Liver (tissue), 8 donors: ENCODE measurements at regions not wholly inside any gene's neighbourhood (a gene's known extent, or its start where the extent isn't known, plus 50 kb on each side); places are given as distances from the start of the nearest gene placed in this dataset.

ENCODE experiments used
- DNase-seq: peaks from one replicate; pipeline ENCODE4 v3.0.0-alpha.2; 2017; ENCODE audit warnings: low spot score
- H3K27ac ChIP-seq, 2 donors: one replicate each; pipeline ENCODE4 v1.7.0; 2013; ENCODE audit warnings: inconsistent platforms in 2 of 2, low read length in 2 of 2, control low read depth in 1 of 2, low read depth in 1 of 2, mild to moderate bottlenecking in 1 of 2
- H3K27me3 ChIP-seq, 4 donors: one replicate each; pipeline versions ENCODE4 v1.6.1 to v1.7.0; 2013; ENCODE audit warnings: low read length in 3 of 4, inconsistent platforms in 1 of 4, mild to moderate bottlenecking in 1 of 4, moderate library complexity in 1 of 4; ENCODE audit not compliant: control insufficient read depth in 4 of 4, insufficient read depth in 4 of 4
- H3K36me3 ChIP-seq, 4 donors: one replicate each; pipeline versions ENCODE4 v1.6.1 to v1.7.0; 2013; ENCODE audit warnings: low read length in 3 of 4, mild to moderate bottlenecking in 3 of 4, low read depth in 1 of 4, moderate library complexity in 1 of 4; ENCODE audit not compliant: control insufficient read depth in 4 of 4, insufficient read depth in 3 of 4
- H3K4me1 ChIP-seq, 4 donors: one replicate each; pipeline versions ENCODE4 v1.6.1 to v1.7.0; 2013; ENCODE audit warnings: low read length in 3 of 4, mild to moderate bottlenecking in 3 of 4, moderate library complexity in 1 of 4; ENCODE audit not compliant: control insufficient read depth in 4 of 4, insufficient read depth in 4 of 4
- H3K4me3 ChIP-seq, 3 donors: one replicate each; pipeline versions ENCODE4 v1.6.1 to v1.7.0; 2013; ENCODE audit warnings: low read length in 3 of 3, control low read depth in 1 of 3, low read depth in 1 of 3, mild to moderate bottlenecking in 1 of 3
- H3K9ac ChIP-seq, 2 donors: one replicate each; pipeline ENCODE4 v1.7.0; 2013; ENCODE audit warnings: low read length in 2 of 2, mild to moderate bottlenecking in 2 of 2, moderate library complexity in 2 of 2, control low read depth in 1 of 2, low read depth in 1 of 2
- H3K9me3 ChIP-seq, 4 donors: one replicate each; pipeline versions ENCODE4 v1.6.1 to v1.7.0; 2013; ENCODE audit warnings: low read length in 3 of 4; ENCODE audit not compliant: control insufficient read depth in 4 of 4
- EGR1 ChIP-seq, 2 donors: IDR thresholded peaks; 2 replicates each; pipeline ENCODE4 v1.6.1; 2016 to 2018; ENCODE audit warnings: antibody characterized with exemption in 2 of 2, low read depth in 2 of 2
- FOXA1 ChIP-seq: IDR thresholded peaks from 2 replicates; pipeline ENCODE4 v1.6.1; 2016; ENCODE audit warnings: antibody characterized with exemption
- FOXA2 ChIP-seq: IDR thresholded peaks from 2 replicates; pipeline ENCODE4 v1.6.1; 2016; ENCODE audit warnings: antibody characterized with exemption
- GABPA ChIP-seq, 2 donors: IDR thresholded peaks in 1 of 2; conservative IDR thresholded peaks in 1 of 2; 2 replicates each; pipeline ENCODE4 v1.6.1; 2016; ENCODE audit warnings: antibody characterized with exemption in 2 of 2, mild to moderate bottlenecking in 1 of 2, moderate library complexity in 1 of 2
- HNF4A ChIP-seq, 2 donors: conservative IDR thresholded peaks; 2 replicates each; pipeline ENCODE4 v1.6.1; 2016; ENCODE audit warnings: antibody characterized with exemption in 2 of 2, mild to moderate bottlenecking in 2 of 2
- HNF4G ChIP-seq: IDR thresholded peaks from 2 replicates; pipeline ENCODE4 v1.6.1; 2016; ENCODE audit warnings: antibody characterized with exemption
- JUND ChIP-seq, 2 donors: IDR thresholded peaks; 2 replicates each; pipeline ENCODE4 v1.6.1; 2016; ENCODE audit warnings: antibody characterized with exemption in 2 of 2
- MAX ChIP-seq: IDR thresholded peaks from 2 replicates; pipeline ENCODE4 v1.6.1; 2016; ENCODE audit warnings: antibody characterized with exemption
- NR2F2 ChIP-seq: IDR thresholded peaks from 2 replicates; pipeline ENCODE4 v1.6.1; 2016; ENCODE audit warnings: antibody characterized with exemption
- RAD21 ChIP-seq, 2 donors: IDR thresholded peaks; 2 replicates each; pipeline ENCODE4 v1.6.1; 2016; ENCODE audit warnings: antibody characterized with exemption in 2 of 2, mild to moderate bottlenecking in 2 of 2
- RXRA ChIP-seq, 2 donors: IDR thresholded peaks; 2 replicates each; pipeline ENCODE4 v1.6.1; 2017 to 2018; ENCODE audit warnings: antibody characterized with exemption in 2 of 2, mild to moderate bottlenecking in 1 of 2
- SP1 ChIP-seq: IDR thresholded peaks from 2 replicates; pipeline ENCODE4 v1.6.1; 2018; ENCODE audit warnings: antibody characterized with exemption, mild to moderate bottlenecking
- TAF1 ChIP-seq: conservative IDR thresholded peaks from 2 replicates; pipeline ENCODE4 v1.6.1; 2016; ENCODE audit warnings: antibody characterized with exemption, mild to moderate bottlenecking
- YY1 ChIP-seq: IDR thresholded peaks from 2 replicates; pipeline ENCODE4 v1.6.1; 2016; ENCODE audit warnings: antibody characterized with exemption, mild to moderate bottlenecking
- ZBTB33 ChIP-seq: IDR thresholded peaks from 2 replicates; pipeline ENCODE4 v1.6.1; 2016; ENCODE audit warnings: antibody characterized with exemption
- whole genome bisulfite sequencing: extraction: QIAGEN DNeasy Blood & Tissue Kit; methylation state at CpG from one replicate; pipeline ENCODE4 v1.1.7; 2013; 5-methylcytosine and 5-hydroxymethylcytosine counted together
- TF ChIP-seq, protein P1 (sequence below): fragments of 150-350 bp; IDR thresholded peaks from 2 replicates; pipeline ENCODE4 v1.5.1; 2017; ENCODE audit warnings: improper control_type of control experiment, low read depth, low read length; ENCODE audit not compliant: missing input control
- TF ChIP-seq, protein P2 (sequence below): IDR thresholded peaks from 2 replicates; pipeline ENCODE4 v1.6.1; 2016; ENCODE audit warnings: antibody characterized with exemption, mild to moderate bottlenecking
- TF ChIP-seq, protein P3 (sequence below): IDR thresholded peaks from 2 replicates; pipeline ENCODE4 v1.6.1; 2016; ENCODE audit warnings: antibody characterized with exemption
- donor health status: healthy.
- donor health status: healthy.
- donor health status: healthy.
- donor health status: healthy.
- donor health status: healthy.

DNA sequence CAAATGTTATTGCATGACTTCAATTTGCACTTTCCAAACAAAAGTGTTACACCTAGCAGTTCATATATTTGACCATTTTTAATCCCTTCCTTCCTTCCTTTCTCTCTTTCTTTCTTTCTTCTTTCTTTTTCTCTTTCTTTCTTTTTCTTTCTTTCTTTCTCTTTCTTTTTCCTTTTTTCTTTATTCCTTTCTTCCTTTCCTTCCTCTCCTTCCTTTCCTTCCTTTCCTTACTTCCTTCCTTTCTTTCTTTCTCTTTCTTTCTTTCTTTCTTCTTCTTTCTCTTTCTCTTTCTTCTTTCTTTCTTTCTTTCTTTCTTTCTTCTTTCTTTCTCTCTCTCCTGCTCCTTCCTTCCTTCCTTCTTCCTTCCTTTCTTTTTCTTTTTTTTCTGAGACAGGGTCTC lies 146.7 kb upstream of the ALKAL2 start:
- no peak overlapping the region for H3K27ac ChIP-seq
- peaks cover 0 to 1% (median 0%) of the 10 kb centered on the region in 4 donors for H3K27me3 ChIP-seq
- no peaks in the 10 kb centered on the region for H3K4me1 ChIP-seq
- H3K4me3 ChIP-seq, result no peak overlapping the region
- H3K36me3 ChIP-seq, result no peaks in the 10 kb centered on the region
- no peaks in the 10 kb centered on the region for H3K9me3 ChIP-seq
- no peak for DNase-seq
- H3K9ac ChIP-seq, result no peak overlapping the region
- TF ChIP-seq YY1 (no peak), MAX (no peak), NR2F2 (no peak), TAF1 (no peak), SP1 (no peak), FOXA1 (no peak), GABPA (IDR thresholded peaks at IDR 0.05 in 1 of 2, conservative IDR thresholded peaks at IDR 0.05 in 1 of 2) (no peak), ZBTB33 (no peak), RXRA (IDR thresholded peaks at IDR 0.05) (no peak)
- TF ChIP-seq, protein P1, sequence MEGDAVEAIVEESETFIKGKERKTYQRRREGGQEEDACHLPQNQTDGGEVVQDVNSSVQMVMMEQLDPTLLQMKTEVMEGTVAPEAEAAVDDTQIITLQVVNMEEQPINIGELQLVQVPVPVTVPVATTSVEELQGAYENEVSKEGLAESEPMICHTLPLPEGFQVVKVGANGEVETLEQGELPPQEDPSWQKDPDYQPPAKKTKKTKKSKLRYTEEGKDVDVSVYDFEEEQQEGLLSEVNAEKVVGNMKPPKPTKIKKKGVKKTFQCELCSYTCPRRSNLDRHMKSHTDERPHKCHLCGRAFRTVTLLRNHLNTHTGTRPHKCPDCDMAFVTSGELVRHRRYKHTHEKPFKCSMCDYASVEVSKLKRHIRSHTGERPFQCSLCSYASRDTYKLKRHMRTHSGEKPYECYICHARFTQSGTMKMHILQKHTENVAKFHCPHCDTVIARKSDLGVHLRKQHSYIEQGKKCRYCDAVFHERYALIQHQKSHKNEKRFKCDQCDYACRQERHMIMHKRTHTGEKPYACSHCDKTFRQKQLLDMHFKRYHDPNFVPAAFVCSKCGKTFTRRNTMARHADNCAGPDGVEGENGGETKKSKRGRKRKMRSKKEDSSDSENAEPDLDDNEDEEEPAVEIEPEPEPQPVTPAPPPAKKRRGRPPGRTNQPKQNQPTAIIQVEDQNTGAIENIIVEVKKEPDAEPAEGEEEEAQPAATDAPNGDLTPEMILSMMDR, result no peak
- TF ChIP-seq, protein P2, sequence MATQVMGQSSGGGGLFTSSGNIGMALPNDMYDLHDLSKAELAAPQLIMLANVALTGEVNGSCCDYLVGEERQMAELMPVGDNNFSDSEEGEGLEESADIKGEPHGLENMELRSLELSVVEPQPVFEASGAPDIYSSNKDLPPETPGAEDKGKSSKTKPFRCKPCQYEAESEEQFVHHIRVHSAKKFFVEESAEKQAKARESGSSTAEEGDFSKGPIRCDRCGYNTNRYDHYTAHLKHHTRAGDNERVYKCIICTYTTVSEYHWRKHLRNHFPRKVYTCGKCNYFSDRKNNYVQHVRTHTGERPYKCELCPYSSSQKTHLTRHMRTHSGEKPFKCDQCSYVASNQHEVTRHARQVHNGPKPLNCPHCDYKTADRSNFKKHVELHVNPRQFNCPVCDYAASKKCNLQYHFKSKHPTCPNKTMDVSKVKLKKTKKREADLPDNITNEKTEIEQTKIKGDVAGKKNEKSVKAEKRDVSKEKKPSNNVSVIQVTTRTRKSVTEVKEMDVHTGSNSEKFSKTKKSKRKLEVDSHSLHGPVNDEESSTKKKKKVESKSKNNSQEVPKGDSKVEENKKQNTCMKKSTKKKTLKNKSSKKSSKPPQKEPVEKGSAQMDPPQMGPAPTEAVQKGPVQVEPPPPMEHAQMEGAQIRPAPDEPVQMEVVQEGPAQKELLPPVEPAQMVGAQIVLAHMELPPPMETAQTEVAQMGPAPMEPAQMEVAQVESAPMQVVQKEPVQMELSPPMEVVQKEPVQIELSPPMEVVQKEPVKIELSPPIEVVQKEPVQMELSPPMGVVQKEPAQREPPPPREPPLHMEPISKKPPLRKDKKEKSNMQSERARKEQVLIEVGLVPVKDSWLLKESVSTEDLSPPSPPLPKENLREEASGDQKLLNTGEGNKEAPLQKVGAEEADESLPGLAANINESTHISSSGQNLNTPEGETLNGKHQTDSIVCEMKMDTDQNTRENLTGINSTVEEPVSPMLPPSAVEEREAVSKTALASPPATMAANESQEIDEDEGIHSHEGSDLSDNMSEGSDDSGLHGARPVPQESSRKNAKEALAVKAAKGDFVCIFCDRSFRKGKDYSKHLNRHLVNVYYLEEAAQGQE, result no peak

DNA sequence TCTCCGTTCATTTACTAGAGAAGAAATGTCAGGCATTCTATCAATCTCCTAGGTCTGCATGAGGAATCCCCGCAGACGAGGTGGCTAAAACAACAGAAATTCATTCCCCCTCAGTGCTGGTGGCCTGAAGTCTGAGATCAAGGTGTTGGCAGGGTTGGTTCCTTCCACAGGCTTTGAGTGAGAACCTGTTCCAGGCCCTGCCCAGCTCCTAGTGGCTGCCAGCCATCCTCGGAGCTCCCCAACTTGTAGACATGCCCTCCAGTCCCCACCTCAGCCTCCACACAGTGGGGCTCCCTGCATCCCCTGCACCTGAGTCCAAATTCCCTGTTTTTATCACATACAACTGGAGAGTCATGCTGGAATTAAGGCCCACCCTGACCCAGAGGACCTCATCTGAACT lies 145.3 kb upstream of the ALKAL2 start:
- Histone ChIP-seq H3K4me3 (no peak overlapping the region), H3K9ac (no peak overlapping the region), H3K27me3 (peaks cover 0 to 5% (median 0%) of the 10 kb centered on the region in 4 donors), H3K9me3 (no peaks in the 10 kb centered on the region), H3K36me3 (no peaks in the 10 kb centered on the region), H3K27ac (no peak overlapping the region), H3K4me1 (no peaks in the 10 kb centered on the region)
- DNase-seq, result no peak
- WGBS, result 80% methylated on average over 4 of the region's 4 CpGs
- TF ChIP-seq NR2F2 (no peak), ZBTB33 (no peak), RXRA (IDR thresholded peaks at IDR 0.05) (no peak), YY1 (no peak), MAX (no peak), FOXA1 (no peak), TAF1 (no peak), SP1 (no peak), HNF4G (no peak), JUND (IDR thresholded peaks at IDR 0.05) (no peak), GABPA (IDR thresholded peaks at IDR 0.05 in 1 of 2, conservative IDR thresholded peaks at IDR 0.05 in 1 of 2) (no peak), RAD21 (IDR thresholded peaks at IDR 0.05) (no peak), EGR1 (IDR thresholded peaks at IDR 0.05; ENCODE audit: low read depth in 2 of 2) (no peak), HNF4A (conservative IDR thresholded peaks at IDR 0.05) (no peak), FOXA2 (no peak)
- TF ChIP-seq, protein P1, result no peak
- TF ChIP-seq, protein P3, sequence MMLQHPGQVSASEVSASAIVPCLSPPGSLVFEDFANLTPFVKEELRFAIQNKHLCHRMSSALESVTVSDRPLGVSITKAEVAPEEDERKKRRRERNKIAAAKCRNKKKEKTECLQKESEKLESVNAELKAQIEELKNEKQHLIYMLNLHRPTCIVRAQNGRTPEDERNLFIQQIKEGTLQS, result no peak
